GM13977 (cell line): ENCODE measurements at regions not wholly inside any gene's neighbourhood (a gene's known extent, or its start where the extent isn't known, plus 50 kb on each side); places are given as distances from the start of the nearest gene placed in this dataset.

Experiments
- DNase-seq: peaks from one replicate; pipeline ENCODE4 v3.0.0; 2012; ENCODE audit warnings: low spot score
- in situ Hi-C: fragments of 300-500 bp; cut with MboI; formaldehyde crosslinking; loops from one replicate; pipeline ENCODE4 v1.12.0; 2022; ENCODE audit warnings: low sequenced_read_pairs, low pct_unique_long_range_greater_than_20kb, mixed read lengths, inconsistent platforms; ENCODE audit not compliant: unreplicated experiment
- TF ChIP-seq, protein P1 (sequence below): IDR thresholded peaks from 2 replicates; pipeline ENCODE4 v1.5.1; 2012; ENCODE audit warnings: mild to moderate bottlenecking, control low read depth; ENCODE audit not compliant: insufficient read depth; ENCODE audit errors: extremely low read depth, missing control alignments

DNA sequence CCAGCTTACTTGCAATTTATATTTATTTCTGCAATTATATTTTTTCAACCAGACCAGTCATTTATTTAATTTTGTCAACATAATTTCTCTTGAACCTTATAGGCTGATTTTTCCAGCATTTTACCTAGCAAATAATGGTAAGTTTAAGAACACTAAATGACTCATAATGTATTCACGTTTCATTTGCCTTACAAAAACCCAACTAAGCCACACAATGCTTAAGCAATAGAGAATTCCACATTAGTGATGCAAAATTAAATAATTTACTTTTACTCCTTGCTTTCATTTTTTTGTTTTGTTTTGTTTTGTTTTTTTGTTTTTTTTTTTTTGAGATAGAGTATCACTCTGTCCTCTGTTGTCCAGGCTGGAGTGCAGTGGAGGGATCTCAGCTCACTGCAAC is 110.4 kb upstream of the VRK2 start:
- in situ Hi-C loops = no loop called here
- TF ChIP-seq, protein P1, sequence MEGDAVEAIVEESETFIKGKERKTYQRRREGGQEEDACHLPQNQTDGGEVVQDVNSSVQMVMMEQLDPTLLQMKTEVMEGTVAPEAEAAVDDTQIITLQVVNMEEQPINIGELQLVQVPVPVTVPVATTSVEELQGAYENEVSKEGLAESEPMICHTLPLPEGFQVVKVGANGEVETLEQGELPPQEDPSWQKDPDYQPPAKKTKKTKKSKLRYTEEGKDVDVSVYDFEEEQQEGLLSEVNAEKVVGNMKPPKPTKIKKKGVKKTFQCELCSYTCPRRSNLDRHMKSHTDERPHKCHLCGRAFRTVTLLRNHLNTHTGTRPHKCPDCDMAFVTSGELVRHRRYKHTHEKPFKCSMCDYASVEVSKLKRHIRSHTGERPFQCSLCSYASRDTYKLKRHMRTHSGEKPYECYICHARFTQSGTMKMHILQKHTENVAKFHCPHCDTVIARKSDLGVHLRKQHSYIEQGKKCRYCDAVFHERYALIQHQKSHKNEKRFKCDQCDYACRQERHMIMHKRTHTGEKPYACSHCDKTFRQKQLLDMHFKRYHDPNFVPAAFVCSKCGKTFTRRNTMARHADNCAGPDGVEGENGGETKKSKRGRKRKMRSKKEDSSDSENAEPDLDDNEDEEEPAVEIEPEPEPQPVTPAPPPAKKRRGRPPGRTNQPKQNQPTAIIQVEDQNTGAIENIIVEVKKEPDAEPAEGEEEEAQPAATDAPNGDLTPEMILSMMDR = no peak
- no peak for DNase-seq

DNA sequence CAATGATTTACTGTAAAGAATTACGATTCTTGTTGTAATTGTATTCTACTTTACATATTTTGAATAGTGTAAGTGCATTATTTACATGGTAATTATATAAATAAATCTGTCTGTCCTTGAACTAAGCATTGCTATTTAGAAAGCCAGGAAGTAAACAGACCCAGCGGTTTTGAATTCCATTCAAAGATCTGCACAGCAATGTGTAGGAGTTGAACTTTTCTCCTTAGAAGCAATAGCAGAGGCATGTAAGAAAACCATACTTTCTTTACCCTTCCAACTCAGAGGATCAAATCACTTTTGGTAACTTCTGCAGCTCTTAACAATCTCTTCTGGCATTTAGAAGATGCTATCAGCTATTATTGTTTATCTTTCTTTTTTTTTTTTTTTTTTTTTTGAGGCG is 109.2 kb upstream of the VRK2 start:
- in situ Hi-C loops = no loop called here
- TF ChIP-seq, protein P1 = no peak
- DNase-seq = no peak

DNA sequence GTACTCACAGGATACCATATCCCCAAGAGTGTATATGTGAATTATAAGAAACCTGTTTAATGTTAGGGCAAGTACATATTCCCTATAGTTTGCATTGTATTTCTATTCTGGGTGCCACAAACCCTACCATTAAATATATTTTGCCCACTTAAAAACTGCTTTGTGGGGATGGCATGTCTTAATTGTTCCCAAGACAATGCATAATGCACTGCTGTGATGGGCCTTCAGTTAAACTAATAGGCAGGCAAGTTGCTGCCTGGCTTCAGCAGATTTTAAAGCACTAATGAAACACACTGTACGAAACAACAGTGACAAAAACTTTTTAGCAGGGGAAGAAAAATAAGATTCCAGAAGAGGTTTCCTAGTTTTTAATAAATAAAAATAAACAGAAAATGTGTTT is 104.8 kb upstream of the VRK2 start:
- no peak for DNase-seq
- in situ Hi-C loops = no loop called here
- TF ChIP-seq, protein P1 = no peak

DNA sequence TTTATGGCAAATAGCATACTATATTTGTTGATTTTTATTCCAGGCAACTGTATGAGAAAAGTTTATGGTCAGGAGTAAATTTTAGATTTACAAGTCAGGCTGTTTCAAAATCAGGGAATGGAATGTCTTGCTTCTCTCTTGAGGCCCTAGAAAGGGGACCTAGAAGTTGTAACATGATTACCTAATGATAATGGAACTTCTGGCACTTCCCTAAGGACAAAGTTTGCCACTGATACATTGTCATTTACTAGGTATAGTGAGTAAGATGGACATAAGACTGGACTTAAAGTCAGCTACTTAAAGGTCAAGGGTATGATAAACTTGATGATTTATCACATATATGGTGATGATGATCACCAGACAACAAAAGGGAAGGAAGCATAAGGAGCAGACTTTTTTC is 103.3 kb upstream of the VRK2 start:
- TF ChIP-seq, protein P1 = no peak
- in situ Hi-C loops = no loop called here
- no peak for DNase-seq

DNA sequence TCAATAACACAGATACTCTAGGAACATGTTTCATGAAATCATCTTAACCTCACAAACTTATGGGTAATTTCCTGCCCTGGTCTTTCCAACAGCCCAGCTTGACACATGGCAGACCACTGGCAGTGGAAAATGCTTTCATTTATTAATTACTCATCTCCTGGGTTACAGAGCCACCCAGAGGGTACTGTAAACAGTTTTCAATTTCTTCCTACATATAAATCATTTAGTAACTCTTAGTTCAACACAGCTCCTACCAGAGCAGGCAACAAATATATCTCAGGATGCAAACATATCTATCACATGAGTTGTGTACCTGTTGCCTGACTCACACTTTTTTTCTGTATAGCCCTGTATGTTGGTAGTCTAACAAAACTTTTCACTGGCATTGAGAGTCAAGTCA is 99.2 kb upstream of the VRK2 start:
- in situ Hi-C loops = no loop called here
- DNase-seq = no peak
- TF ChIP-seq, protein P1 = no peak

DNA sequence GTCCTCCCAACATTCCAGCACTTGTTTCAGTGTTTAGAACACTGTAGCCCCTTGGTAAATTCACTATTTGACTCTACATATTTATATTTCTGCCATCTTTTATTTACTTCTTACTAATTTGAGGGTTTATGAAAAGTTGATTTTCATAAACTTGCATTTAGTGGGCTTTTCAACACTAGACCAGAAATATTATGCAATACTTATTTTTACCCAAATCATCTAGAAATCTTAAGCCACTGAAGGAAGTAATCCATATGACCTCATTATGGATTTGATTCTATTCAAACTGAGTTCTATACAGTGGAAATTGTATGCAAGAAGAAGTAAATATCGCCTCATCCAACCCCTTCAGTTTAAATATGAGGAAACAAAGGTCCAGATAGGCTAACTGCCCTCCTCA is 92.6 kb upstream of the VRK2 start:
- in situ Hi-C loops = no loop called here
- TF ChIP-seq, protein P1 = no peak
- DNase-seq = no peak

DNA sequence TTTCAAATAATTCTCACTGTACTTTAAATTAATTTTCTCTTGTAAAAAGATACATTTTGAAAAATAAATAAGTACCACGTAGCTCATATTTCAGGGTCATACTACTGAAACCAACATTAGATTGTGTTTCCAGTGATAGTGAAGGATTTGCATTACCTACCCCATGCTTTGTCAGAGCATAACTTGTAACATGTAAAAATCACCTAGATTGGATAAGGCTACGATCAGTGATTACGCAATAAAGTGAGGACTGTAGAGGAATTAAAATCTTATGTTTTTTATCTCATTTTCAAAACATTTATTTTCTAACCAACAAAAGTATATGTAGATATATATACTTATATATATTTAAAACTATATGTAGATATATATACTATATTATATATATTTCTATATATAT is 89.4 kb upstream of the VRK2 start:
- no peak for DNase-seq
- TF ChIP-seq, protein P1 = no peak
- in situ Hi-C loops = no loop called here
